ENCODE measurements at regions not wholly inside any gene's neighbourhood (a gene's known extent, or its start where the extent isn't known, plus 50 kb on each side); places are given as distances from the start of the nearest gene placed in this dataset.
"Not testable (repeated sequence)": the region's sequence is repeated elsewhere in the genome, so short reads cannot be mapped to it uniquely, and the experiment has no call there.

DNA sequence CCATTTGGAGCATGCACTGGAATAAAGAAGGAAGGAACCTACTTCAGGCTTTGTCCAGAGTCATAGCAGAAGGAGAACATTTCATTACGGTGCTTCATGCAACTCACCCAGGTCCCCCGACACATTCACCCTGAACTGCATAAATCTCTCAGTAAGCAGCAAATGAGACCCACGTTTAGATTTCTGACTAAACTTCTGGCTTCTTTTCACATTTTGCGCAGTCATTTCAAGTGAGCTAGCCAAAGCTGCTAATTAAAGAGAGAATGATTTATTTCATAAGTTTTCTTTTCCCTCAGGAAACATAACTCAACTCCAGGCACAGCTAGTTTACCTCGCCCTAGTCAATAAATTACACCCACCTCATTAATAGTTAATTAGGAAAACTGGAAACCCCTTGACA, 88.6 kb upstream of the GAS1 start:
- H3K9me3 Mint-ChIP-seq = peaks cover 3% of the 10 kb centered on the region
- H3K27me3 Mint-ChIP-seq (ENCODE audit: low read depth) = no peaks in the 10 kb centered on the region
- H3K4me1 Mint-ChIP-seq = peaks cover 58% of the 10 kb centered on the region
- TF ChIP-seq, protein P1, sequence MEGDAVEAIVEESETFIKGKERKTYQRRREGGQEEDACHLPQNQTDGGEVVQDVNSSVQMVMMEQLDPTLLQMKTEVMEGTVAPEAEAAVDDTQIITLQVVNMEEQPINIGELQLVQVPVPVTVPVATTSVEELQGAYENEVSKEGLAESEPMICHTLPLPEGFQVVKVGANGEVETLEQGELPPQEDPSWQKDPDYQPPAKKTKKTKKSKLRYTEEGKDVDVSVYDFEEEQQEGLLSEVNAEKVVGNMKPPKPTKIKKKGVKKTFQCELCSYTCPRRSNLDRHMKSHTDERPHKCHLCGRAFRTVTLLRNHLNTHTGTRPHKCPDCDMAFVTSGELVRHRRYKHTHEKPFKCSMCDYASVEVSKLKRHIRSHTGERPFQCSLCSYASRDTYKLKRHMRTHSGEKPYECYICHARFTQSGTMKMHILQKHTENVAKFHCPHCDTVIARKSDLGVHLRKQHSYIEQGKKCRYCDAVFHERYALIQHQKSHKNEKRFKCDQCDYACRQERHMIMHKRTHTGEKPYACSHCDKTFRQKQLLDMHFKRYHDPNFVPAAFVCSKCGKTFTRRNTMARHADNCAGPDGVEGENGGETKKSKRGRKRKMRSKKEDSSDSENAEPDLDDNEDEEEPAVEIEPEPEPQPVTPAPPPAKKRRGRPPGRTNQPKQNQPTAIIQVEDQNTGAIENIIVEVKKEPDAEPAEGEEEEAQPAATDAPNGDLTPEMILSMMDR (IDR thresholded peaks at IDR 0.05; ENCODE audit: unreplicated experiment in 3 of 3) = no peak
- H3K36me3 Mint-ChIP-seq (ENCODE audit: low read depth) = no peaks in the 10 kb centered on the region
- H3K27ac Mint-ChIP-seq = peak overlapping the region; percentile 97 to 100 (median 97)
- H3K4me3 Mint-ChIP-seq = peak overlapping the region in 1 of 3 experiments; percentile 3

DNA sequence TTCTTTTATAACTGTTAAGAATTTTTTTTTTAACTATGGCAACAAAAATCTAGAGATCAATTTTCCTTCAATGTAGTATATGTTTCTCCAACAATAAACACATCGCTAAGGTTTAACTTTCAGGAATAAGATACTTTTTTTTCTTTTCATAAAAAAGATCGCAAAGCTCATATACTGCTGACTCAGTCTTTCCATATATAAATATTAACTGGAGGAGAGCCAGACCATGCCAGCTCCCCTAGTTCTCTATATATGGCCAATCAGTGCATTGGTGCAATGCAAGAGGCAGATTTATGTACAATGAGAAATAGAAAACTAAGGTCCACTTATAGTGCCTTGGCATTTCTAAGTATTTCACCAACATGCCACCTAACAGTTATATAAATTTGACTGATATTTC, 89.2 kb upstream of the GAS1 start:
- peak overlapping the region; percentile 97 to 100 (median 97) for H3K27ac Mint-ChIP-seq
- no peaks in the 10 kb centered on the region for H3K27me3 Mint-ChIP-seq (ENCODE audit: low read depth)
- peaks cover 7% of the 10 kb centered on the region for H3K9me3 Mint-ChIP-seq
- TF ChIP-seq, protein P1 (IDR thresholded peaks at IDR 0.05; ENCODE audit: unreplicated experiment in 3 of 3) = no peak
- H3K4me3 Mint-ChIP-seq = peak overlapping the region in 1 of 3 experiments; percentile 3
- H3K36me3 Mint-ChIP-seq (ENCODE audit: low read depth) = peaks cover 5% of the 10 kb centered on the region
- H3K4me1 Mint-ChIP-seq = peaks cover 58% of the 10 kb centered on the region

DNA sequence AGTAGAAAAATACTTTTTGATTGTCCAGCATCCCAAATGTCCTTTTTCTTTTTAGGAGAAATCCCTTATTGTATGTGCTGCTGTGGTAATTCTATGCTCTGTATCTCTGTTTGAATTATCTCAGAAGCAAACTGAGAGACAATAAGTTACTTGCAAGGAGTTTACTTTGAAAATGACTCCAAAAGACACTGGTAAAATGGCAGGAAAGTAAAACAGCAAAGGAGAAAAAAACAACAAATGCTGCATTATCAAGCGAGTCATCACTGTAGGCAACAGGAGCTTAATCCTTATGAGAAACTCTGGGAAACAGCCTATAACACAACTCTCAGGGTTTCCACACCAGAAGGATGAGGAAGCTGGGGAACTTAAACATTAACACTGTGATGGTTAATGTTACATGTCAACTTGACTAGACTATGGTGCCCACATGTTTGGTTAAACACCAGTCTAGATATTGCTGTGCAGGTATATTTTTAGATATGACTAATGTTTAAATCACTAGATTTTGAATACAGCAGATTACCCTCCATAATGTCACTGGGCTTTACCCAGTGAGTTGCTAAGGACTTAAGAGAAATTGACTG, 92.6 kb upstream of the GAS1 start:
- TF ChIP-seq, protein P1 (IDR thresholded peaks at IDR 0.05; ENCODE audit: unreplicated experiment in 3 of 3) = no peak
- Mint-ChIP-seq H3K27me3 (ENCODE audit: low read depth) (no peaks in the 10 kb centered on the region), H3K4me1 (peaks cover 29% of the 10 kb centered on the region), H3K9me3 (peaks cover 11% of the 10 kb centered on the region), H3K4me3 (peak overlapping the region in 2 of 3 experiments; percentile 55 to 86), H3K27ac (peak overlapping the region; percentile 61 to 85 (median 79)), H3K36me3 (ENCODE audit: low read depth) (peaks cover 8% of the 10 kb centered on the region)

DNA sequence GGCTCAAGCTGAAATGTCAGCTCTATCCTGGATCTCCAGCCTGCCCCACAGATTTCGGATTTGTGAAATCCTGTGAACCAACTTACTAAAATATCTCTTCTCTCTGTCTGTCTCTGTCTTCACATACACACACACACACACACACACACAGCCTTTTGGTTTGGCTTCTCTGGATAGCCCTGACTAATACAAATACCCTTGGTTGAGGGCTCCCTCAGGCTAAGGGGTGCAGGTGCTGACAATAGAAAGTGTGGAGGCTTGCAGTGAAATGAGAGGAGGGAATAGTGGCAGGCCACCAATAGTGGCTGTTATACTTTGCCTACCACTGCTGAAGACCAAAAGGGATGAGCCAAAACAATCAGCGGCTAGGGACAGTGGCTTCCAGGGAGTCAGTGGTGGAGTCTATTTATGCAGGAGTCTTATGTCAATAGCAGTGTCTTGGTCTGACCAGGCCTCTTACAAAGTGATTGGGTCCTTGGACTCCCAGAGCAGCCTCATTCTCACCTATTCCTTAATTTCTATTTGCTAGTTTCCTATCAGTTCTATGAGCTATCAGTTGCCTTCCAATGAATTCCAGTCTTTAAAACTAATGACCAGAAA, 93.2 kb upstream of the GAS1 start:
- Mint-ChIP-seq H3K36me3 (ENCODE audit: low read depth) (peaks cover 8% of the 10 kb centered on the region), H3K4me3 (peak overlapping the region; percentile 81 to 90 (median 86)), H3K4me1 (peaks cover 23% of the 10 kb centered on the region), H3K27me3 (ENCODE audit: low read depth) (no peaks in the 10 kb centered on the region), H3K9me3 (peaks cover 11% of the 10 kb centered on the region), H3K27ac (peak overlapping the region; percentile 85 to 98 (median 88))
- TF ChIP-seq, protein P1 (IDR thresholded peaks at IDR 0.05; ENCODE audit: unreplicated experiment in 3 of 3) = no peak

DNA sequence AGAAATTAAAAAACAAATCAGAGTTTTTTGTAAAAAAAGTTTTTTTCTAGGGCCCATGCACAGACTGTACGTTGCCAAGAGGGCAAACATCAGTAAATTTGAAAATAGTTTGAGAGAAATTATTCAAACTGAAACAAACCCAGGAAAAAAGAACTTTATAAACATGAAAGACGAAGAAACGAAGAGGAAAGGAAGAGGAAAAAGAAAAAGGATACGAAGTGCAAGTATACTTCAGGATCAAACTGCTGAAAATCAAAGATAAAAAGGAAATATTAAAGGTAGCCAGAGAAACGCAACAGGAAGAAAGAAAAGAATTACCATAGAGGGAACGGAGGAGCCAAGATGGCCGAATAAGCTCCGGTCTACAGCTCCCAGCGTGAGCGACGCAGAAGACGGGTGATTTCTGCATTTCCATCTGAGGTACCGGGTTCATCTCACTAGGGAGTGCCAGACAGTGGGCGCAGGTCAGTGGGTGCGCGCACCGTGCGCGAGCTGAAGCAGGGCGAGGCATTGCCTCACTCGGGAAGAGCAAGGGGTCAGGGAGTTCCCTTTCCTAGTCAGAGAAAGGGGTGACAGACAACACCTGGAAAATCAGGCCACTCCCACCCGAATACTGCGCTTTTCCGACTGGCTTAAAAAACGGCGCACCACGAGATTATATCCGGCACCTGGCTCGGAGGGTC, 94.4 kb upstream of the GAS1 start:
- not testable (repeated sequence) for H3K27me3 Mint-ChIP-seq (ENCODE audit: low read depth); H3K36me3 Mint-ChIP-seq (ENCODE audit: low read depth)
- H3K9me3 Mint-ChIP-seq = peaks cover 11% of the 10 kb centered on the region
- H3K4me1 Mint-ChIP-seq = peaks cover 12% of the 10 kb centered on the region
- peak overlapping the region; percentile 85 to 98 (median 88) for H3K27ac Mint-ChIP-seq
- peak overlapping the region; percentile 81 to 90 (median 86) for H3K4me3 Mint-ChIP-seq

DNA sequence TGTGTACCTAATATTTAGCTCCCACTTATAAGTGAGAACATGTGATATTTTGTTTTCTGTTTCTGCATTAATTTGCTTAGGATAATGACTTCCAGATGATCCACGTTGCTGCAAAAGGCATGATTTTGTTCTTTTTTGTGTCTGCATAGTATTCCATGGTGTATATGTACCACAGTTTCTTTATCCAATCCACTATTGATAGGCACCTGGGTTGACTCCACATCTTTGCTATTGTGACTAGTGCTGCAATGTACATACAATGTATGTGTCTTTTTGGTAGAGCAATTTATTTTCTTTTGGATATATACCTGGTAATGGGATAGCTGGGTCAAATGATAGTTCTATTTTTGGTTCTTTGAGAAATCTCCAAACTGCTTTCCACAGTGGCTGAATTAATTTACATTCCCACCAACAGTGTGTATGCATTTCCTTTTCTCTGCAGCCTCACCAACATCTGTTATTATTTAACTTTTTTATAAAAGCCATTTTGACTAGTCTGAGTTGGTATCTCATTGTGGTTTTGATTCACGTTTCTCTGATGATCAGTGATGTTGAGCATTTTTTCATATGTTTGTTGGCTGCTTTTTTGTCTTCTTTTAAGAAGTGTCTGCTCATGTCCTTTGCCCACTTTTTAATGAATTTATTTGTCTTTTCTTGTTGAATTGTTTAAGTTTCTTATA, 102.8 kb upstream of the GAS1 start:
- H3K4me3 Mint-ChIP-seq; H3K4me1 Mint-ChIP-seq; H3K36me3 Mint-ChIP-seq (ENCODE audit: low read depth); H3K27me3 Mint-ChIP-seq (ENCODE audit: low read depth); H3K27ac Mint-ChIP-seq: not testable (repeated sequence)
- peaks cover 26% of the 10 kb centered on the region for H3K9me3 Mint-ChIP-seq
